H1 (cell line): ENCODE measurements at regions not wholly inside any gene's neighbourhood (a gene's known extent, or its start where the extent isn't known, plus 50 kb on each side); places are given as distances from the start of the nearest gene placed in this dataset.

Source experiments
- CTCF ChIA-PET: fragments of 300-600 bp; sonication (Branson Sonifier 250); formaldehyde crosslinking; loops from one replicate; lab custom pipeline; 2021; ENCODE audit not compliant: partially characterized antibody; lab: Charles Lee
- POLR2A ChIA-PET: fragments of 300-600 bp; sonication (Branson Sonifier 250); formaldehyde crosslinking; loops from one replicate; lab custom pipeline; 2021; ENCODE audit warnings: inconsistent platforms; ENCODE audit not compliant: partially characterized antibody; lab: Charles Lee
- DNase-seq, 2 experiments: peaks; one replicate each; pipeline versions ENCODE4 v3.0.0 to v3.0.0-alpha.2; 2010 to 2022; ENCODE audit warnings: low spot score in 2 of 2, low read depth in 1 of 2, mixed read lengths in 1 of 2
- FAIRE-seq: peaks from 2 replicates; lab custom pipeline; 2011; peaks lifted over from hg19 to GRCh38; lab: Jason Lieb, UNC
- H2AFZ ChIP-seq: 2 replicates; pipeline ENCODE4 v1.8.1; 2012; ENCODE audit warnings: low read length, inconsistent platforms
- H2AK5ac ChIP-seq: 2 replicates; pipeline ENCODE4 v1.6.1; 2013; ENCODE audit warnings: low read depth, low read length
- H2BK120ac ChIP-seq: replicated peaks from 2 replicates; pipeline ENCODE3; 2013; ENCODE audit warnings: low read depth, low read length, inconsistent platforms
- H2BK12ac ChIP-seq: 2 replicates; pipeline ENCODE4 v1.6.1; 2013; ENCODE audit warnings: low read depth, low read length
- H2BK15ac ChIP-seq: 2 replicates; pipeline ENCODE4 v1.6.1; 2013; ENCODE audit warnings: low read length
- H2BK20ac ChIP-seq: 2 replicates; pipeline ENCODE4 v1.6.1; 2013; ENCODE audit warnings: low read length
- H2BK5ac ChIP-seq: 2 replicates; pipeline ENCODE4 v1.6.1; 2013; ENCODE audit warnings: low read depth, low read length
- H3K14ac ChIP-seq: 2 replicates; pipeline ENCODE4 v1.6.1; 2013; ENCODE audit warnings: inconsistent platforms; ENCODE audit not compliant: insufficient read length
- H3K18ac ChIP-seq: 2 replicates; pipeline ENCODE4 v1.6.1; 2013; ENCODE audit warnings: low read length; ENCODE audit errors: extremely low read depth
- H3K23ac ChIP-seq: 2 replicates; pipeline ENCODE4 v1.6.1; 2013; ENCODE audit warnings: inconsistent platforms; ENCODE audit not compliant: insufficient read length
- H3K23me2 ChIP-seq: 2 replicates; pipeline ENCODE4 v1.6.1; 2013; ENCODE audit warnings: low read depth, low read length
- H3K27ac ChIP-seq: 2 replicates; pipeline ENCODE4 v1.6.1; 2011; ENCODE audit warnings: low read depth, low read length, inconsistent platforms
- H3K27me3 ChIP-seq, 4 experiments: replicated peaks in 1 of 4; 1 replicate in 1 of 4; 2 replicates in 3 of 4; pipeline versions ENCODE4 v1.6.1 to v1.8.1; 2011 to 2013; ENCODE audit warnings: low read length in 3 of 4, mild to moderate bottlenecking in 3 of 4, inconsistent platforms in 2 of 4, mixed read lengths in 2 of 4, moderate library complexity in 1 of 4; ENCODE audit not compliant: control insufficient read depth in 3 of 4, insufficient read depth in 3 of 4; ENCODE audit errors: extremely low read depth in 1 of 4
- H3K36me3 ChIP-seq, 4 experiments: 2 replicates each; pipeline versions ENCODE4 v1.6.1 to v1.8.1; 2011 to 2013; ENCODE audit warnings: mild to moderate bottlenecking in 4 of 4, low read length in 3 of 4, moderate library complexity in 2 of 4, control low read depth in 1 of 4, inconsistent platforms in 1 of 4; ENCODE audit not compliant: insufficient read depth in 4 of 4, control insufficient read depth in 2 of 4
- H3K4ac ChIP-seq: replicated peaks from 2 replicates; pipeline ENCODE3; 2013; ENCODE audit warnings: low read length, low read depth, mixed read lengths, inconsistent platforms; ENCODE audit not compliant: insufficient read length
- H3K4me1 ChIP-seq, 4 experiments: replicated peaks in 1 of 4; 1 replicate in 1 of 4; 2 replicates in 3 of 4; pipeline versions ENCODE4 v1.6.1 to v1.8.1; 2011 to 2013; ENCODE audit warnings: low read length in 3 of 4, inconsistent platforms in 2 of 4, mixed read lengths in 1 of 4; ENCODE audit not compliant: insufficient read depth in 4 of 4, control insufficient read depth in 3 of 4
- H3K4me2 ChIP-seq, 2 experiments: 2 replicates each; pipeline versions ENCODE4 v1.6.1 to v1.8.1; 2011 to 2013; ENCODE audit warnings: low read depth in 2 of 2, low read length in 2 of 2, control low read depth in 1 of 2, inconsistent platforms in 1 of 2, mild to moderate bottlenecking in 1 of 2; ENCODE audit not compliant: insufficient read depth in 1 of 2
- H3K4me3 ChIP-seq, 4 experiments: fragments of 200-600, 300-600 bp in 1 of 4; sonication (generic), shearing (Covaris generic), sonication (Bioruptor Twin) in 1 of 4; 2 replicates each; pipeline versions ENCODE4 v1.5.1 to v1.8.1; 2011 to 2016; ENCODE audit warnings: low read length in 4 of 4, low read depth in 3 of 4, control low read depth in 2 of 4, inconsistent platforms in 2 of 4, mild to moderate bottlenecking in 2 of 4, mixed read lengths in 1 of 4, moderate library complexity in 1 of 4; ENCODE audit not compliant: insufficient read depth in 2 of 4; ENCODE audit errors: extremely low read depth in 1 of 4
- H3K56ac ChIP-seq: replicated peaks from 2 replicates; pipeline ENCODE3; 2013; ENCODE audit warnings: low read depth, mild to moderate bottlenecking, mixed read lengths, low read length, inconsistent platforms; ENCODE audit not compliant: insufficient read length
- H3K79me1 ChIP-seq: 2 replicates; pipeline ENCODE4 v1.6.1; 2013; ENCODE audit warnings: low read depth, low read length, control low read depth
- H3K79me2 ChIP-seq, 2 experiments: 2 replicates each; pipeline versions ENCODE4 v1.6.1 to v1.8.1; 2012 to 2013; ENCODE audit warnings: low read length in 2 of 2, mild to moderate bottlenecking in 2 of 2, inconsistent platforms in 1 of 2; ENCODE audit not compliant: insufficient read depth in 2 of 2, control insufficient read depth in 1 of 2
- H3K9ac ChIP-seq, 4 experiments: replicated peaks in 1 of 4; 1 replicate in 1 of 4; 2 replicates in 3 of 4; pipeline versions ENCODE4 v1.6.1 to v1.8.1; 2011 to 2013; ENCODE audit warnings: low read depth in 3 of 4, low read length in 3 of 4, control low read depth in 2 of 4, mild to moderate bottlenecking in 2 of 4, moderate library complexity in 2 of 4, inconsistent platforms in 1 of 4; ENCODE audit errors: extremely low read depth in 1 of 4
- H3K9me3 ChIP-seq, 2 experiments: 2 replicates each; pipeline versions ENCODE4 v1.6.1 to v1.8.1; 2012 to 2013; ENCODE audit warnings: mild to moderate bottlenecking in 2 of 2, moderate library complexity in 2 of 2, control low read depth in 1 of 2, inconsistent platforms in 1 of 2, low read depth in 1 of 2, low read length in 1 of 2, mixed read lengths in 1 of 2; ENCODE audit not compliant: insufficient read depth in 2 of 2
- H4K20me1 ChIP-seq, 2 experiments: replicated peaks in 1 of 2; 2 replicates each; pipeline versions ENCODE3 to v1.8.1; 2011 to 2013; ENCODE audit warnings: inconsistent platforms in 2 of 2, low read length in 2 of 2, mild to moderate bottlenecking in 1 of 2; ENCODE audit not compliant: insufficient read depth in 2 of 2, control insufficient read depth in 1 of 2
- H4K5ac ChIP-seq: 2 replicates; pipeline ENCODE4 v1.6.1; 2013; ENCODE audit warnings: low read length, low read depth, mixed read lengths, inconsistent platforms; ENCODE audit not compliant: insufficient read length
- H4K8ac ChIP-seq: 2 replicates; pipeline ENCODE4 v1.8.0; 2013; ENCODE audit warnings: mild to moderate bottlenecking, moderate library complexity, low read length, inconsistent platforms; ENCODE audit not compliant: insufficient read depth; ENCODE audit errors: extremely low read depth
- H4K91ac ChIP-seq: replicated peaks from 2 replicates; pipeline ENCODE3; 2013; ENCODE audit warnings: low read length, mixed read lengths, inconsistent platforms; ENCODE audit not compliant: insufficient read length
- BRCA1 ChIP-seq: IDR thresholded peaks from 2 replicates; pipeline ENCODE4 v1.6.1; 2012; ENCODE audit warnings: low read depth, low read length, improper control_type of control experiment
- CHD2 ChIP-seq: IDR thresholded peaks from 2 replicates; pipeline ENCODE4 v1.6.1; 2012; ENCODE audit warnings: low read length, improper control_type of control experiment
- CTBP2 ChIP-seq: IDR thresholded peaks from 2 replicates; pipeline ENCODE4 v1.7.0; 2011; ENCODE audit warnings: borderline replicate concordance, mild to moderate bottlenecking, moderate library complexity, mixed read lengths, low read length; ENCODE audit not compliant: insufficient read depth, insufficient read length
- EGR1 ChIP-seq: IDR thresholded peaks from 2 replicates; pipeline ENCODE4 v1.6.1; 2011; ENCODE audit warnings: low read depth, low read length, borderline replicate concordance
- EP300 ChIP-seq, 2 experiments: IDR thresholded peaks; 1 replicate in 1 of 2; 2 replicates in 1 of 2; pipeline ENCODE4 v1.6.1; 2011 to 2012; ENCODE audit warnings: low read depth in 2 of 2, low read length in 2 of 2, mild to moderate bottlenecking in 2 of 2, borderline replicate concordance in 1 of 2, inconsistent platforms in 1 of 2, moderate library complexity in 1 of 2
- FOSL1 ChIP-seq: IDR thresholded peaks from 2 replicates; pipeline ENCODE4 v1.6.1; 2011; ENCODE audit warnings: mild to moderate bottlenecking, low read depth, low read length, moderate library complexity; ENCODE audit not compliant: insufficient read depth
- JUN ChIP-seq: IDR thresholded peaks from 2 replicates; pipeline ENCODE4 v1.6.1; 2011; ENCODE audit warnings: low read depth, mild to moderate bottlenecking, improper control_type of control experiment, low read length
- RFX5 ChIP-seq: IDR thresholded peaks from 2 replicates; pipeline ENCODE4 v1.6.1; 2011; ENCODE audit warnings: low read depth, low read length, improper control_type of control experiment, borderline replicate concordance
- SIN3A ChIP-seq, 2 experiments: IDR thresholded peaks in 1 of 2; conservative IDR thresholded peaks in 1 of 2; 2 replicates each; pipeline ENCODE4 v1.6.1; 2011 to 2012; ENCODE audit warnings: low read length in 2 of 2, improper control_type of control experiment in 1 of 2, low read depth in 1 of 2, mild to moderate bottlenecking in 1 of 2
- SIX5 ChIP-seq: IDR thresholded peaks from 2 replicates; pipeline ENCODE4 v1.6.1; 2011; ENCODE audit warnings: mild to moderate bottlenecking, low read depth, low read length
- SRF ChIP-seq: IDR thresholded peaks from 2 replicates; pipeline ENCODE4 v1.6.1; 2011; ENCODE audit warnings: mild to moderate bottlenecking, low read depth, low read length, moderate library complexity
- TAF1 ChIP-seq: IDR thresholded peaks from 2 replicates; pipeline ENCODE4 v1.6.1; 2011; ENCODE audit warnings: mild to moderate bottlenecking, low read depth, low read length

DNA sequence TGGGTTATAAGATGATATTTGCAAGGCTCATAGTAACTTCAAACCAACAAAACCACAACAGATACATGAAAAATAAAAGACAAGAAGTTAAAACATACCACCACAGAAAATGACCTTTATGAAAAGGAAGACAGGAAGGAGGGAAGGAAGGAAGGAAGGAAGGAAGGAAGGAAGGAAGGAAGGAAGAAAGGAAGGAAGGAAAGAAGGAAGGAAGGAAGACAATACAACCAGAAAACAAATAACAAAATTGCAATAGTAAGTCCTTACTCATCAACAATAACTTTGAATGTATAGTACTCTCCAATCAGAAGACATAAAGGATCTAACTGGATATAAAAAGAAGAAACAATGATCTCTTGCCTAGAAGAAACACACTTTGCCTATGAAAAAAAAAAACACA, 287.4 kb upstream of the DCBLD2 start:
- no peak overlapping the region for H3K4me3 ChIP-seq
- H4K91ac ChIP-seq: no peak overlapping the region
- H2BK20ac ChIP-seq: no peak overlapping the region
- TF ChIP-seq EP300 (IDR thresholded peaks at IDR 0.05; ENCODE audit: borderline replicate concordance in 1 of 2, low read depth in 2 of 2, low read length in 2 of 2) (no peak), TAF1 (no peak), BRCA1 (no peak), EGR1 (no peak), FOSL1 (no peak), CTBP2 (no peak), CHD2 (no peak), SIX5 (no peak), JUN (no peak), SIN3A (conservative IDR thresholded peaks at IDR 0.05 in 1 of 2, IDR thresholded peaks at IDR 0.05 in 1 of 2; ENCODE audit: low read depth in 1 of 2, low read length in 2 of 2) (no peak), RFX5 (no peak), SRF (no peak)
- H3K4me2 ChIP-seq: no peak overlapping the region
- no peak overlapping the region for H3K23ac ChIP-seq
- H2BK5ac ChIP-seq: no peak overlapping the region
- DNase-seq: no peak
- no peaks in the 10 kb centered on the region for H3K36me3 ChIP-seq
- H3K4me1 ChIP-seq: no peaks in the 10 kb centered on the region
- H3K4ac ChIP-seq: no peak overlapping the region
- H3K27me3 ChIP-seq: peaks cover 0 to 1% (median 0%) of the 10 kb centered on the region in 4 experiments; a peak in 1 of 7 replicates
- no peak overlapping the region for H2BK120ac ChIP-seq
- no peaks in the 10 kb centered on the region for H4K20me1 ChIP-seq
- POLR2A ChIA-PET: no interaction called here
- H3K79me1 ChIP-seq: no peaks in the 10 kb centered on the region
- CTCF ChIA-PET: interaction anchor here (1.4 kb wide), 1 partner anchor 15 kb away, joined by 4 read pairs; no protein-coding TSS in a partner anchor
- H3K27ac ChIP-seq: no peak overlapping the region
- no peak overlapping the region for H3K18ac ChIP-seq
- H3K23me2 ChIP-seq: no peaks in the 10 kb centered on the region
- FAIRE-seq: no peak
- H2AFZ ChIP-seq: no peak overlapping the region
- no peak overlapping the region for H3K9ac ChIP-seq
- H2AK5ac ChIP-seq: no peak overlapping the region
- no peak overlapping the region for H4K8ac ChIP-seq
- H2BK12ac ChIP-seq: no peak overlapping the region
- no peaks in the 10 kb centered on the region for H3K9me3 ChIP-seq
- H3K79me2 ChIP-seq: no peaks in the 10 kb centered on the region
- H3K14ac ChIP-seq: no peak overlapping the region
- no peak overlapping the region for H2BK15ac ChIP-seq
- H4K5ac ChIP-seq: no peak overlapping the region
- no peak overlapping the region for H3K56ac ChIP-seq
